Coronary artery (tissue), 2 donors: ENCODE measurements at regions not wholly inside any gene's neighbourhood (a gene's known extent, or its start where the extent isn't known, plus 50 kb on each side); places are given as distances from the start of the nearest gene placed in this dataset.
"Not testable (repeated sequence)": the region's sequence is repeated elsewhere in the genome, so short reads cannot be mapped to it uniquely, and the experiment has no call there.

Source experiments
- DNase-seq: peaks from one replicate; pipeline ENCODE4 v3.0.0-alpha.2; 2017; ENCODE audit warnings: low spot score
- H3K27ac ChIP-seq, 2 donors: fragments of 200-600 bp; sonication (generic); one replicate each; pipeline ENCODE4 v1.5.1; 2016 to 2019
- H3K4me3 ChIP-seq: fragments of 200-600 bp; sonication (generic); 2 replicates; pipeline ENCODE4 v1.5.1; 2016; ENCODE audit warnings: mild to moderate bottlenecking, moderate library complexity
- CTCF ChIP-seq: fragments of 200-600 bp; sonication (generic); IDR thresholded peaks from one replicate; pipeline ENCODE4 v1.5.1; 2019; ENCODE audit warnings: antibody characterized with exemption

DNA sequence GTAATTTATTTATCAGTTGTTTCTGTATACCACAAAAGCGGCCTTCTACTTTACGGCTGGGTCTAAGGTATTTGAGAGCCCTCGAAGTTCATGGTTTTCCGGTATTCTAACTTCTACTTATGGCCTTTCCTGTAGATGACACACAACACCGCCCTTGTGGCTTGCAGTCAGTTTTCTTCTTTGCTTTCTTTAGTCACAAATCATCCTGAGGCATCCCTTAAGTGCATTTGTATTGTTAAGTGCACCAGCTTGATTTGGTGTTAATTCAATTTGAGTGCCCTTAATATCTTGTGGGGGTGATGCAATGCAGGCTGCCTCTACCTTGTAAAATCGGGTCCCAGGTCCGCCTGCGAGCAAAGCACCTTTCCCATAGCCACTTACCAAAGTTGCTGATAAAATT lies 511.9 kb downstream of the CCDC171 start:
- DNase-seq, result no peak
- no peak overlapping the region for H3K4me3 ChIP-seq
- H3K27ac ChIP-seq, result no peak overlapping the region
- no peak for TF ChIP-seq CTCF

DNA sequence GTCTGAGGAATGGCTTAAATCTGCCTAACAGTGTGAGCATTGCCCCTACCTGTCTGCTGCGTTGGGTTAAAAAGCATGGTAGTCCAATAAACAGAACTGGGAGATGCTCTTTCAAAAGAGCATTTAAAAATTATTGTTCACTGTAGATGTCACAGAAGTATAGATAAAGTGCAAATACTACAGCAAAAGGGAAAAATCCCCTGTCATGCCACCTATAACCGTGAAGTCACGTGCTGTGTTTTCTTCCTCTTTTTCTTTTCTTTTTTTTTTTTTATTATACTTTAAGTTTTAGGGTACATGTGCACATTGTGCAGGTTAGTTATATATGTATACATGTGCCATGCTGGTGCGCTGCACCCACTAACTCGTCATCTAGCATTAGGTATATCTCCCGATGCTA lies 513.4 kb downstream of the CCDC171 start:
- not testable (repeated sequence) for DNase-seq, H3K4me3 ChIP-seq, H3K27ac ChIP-seq

DNA sequence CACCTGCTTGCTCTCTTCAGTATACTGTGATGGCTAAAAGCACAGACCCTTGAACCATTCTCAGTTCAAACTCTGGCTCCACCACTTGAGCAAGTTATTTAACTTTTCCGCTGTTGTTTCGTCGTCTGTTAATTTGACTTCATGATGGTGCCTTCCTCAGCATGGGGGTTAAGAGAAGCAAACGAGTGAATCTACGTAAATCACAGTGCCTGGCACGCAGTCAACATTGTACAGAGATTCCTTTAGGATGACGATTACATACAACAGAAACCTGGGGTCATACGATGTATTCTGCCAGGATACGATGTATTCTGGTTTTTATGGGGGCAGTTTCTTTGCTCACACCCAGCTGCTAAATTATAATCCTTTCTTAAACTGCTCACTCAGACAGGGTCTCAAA lies 515.6 kb downstream of the CCDC171 start:
- DNase-seq, result no peak
- TF ChIP-seq CTCF, result no peak
- Histone ChIP-seq H3K27ac (no peak overlapping the region), H3K4me3 (no peak overlapping the region)

- no peak for TF ChIP-seq CTCF
- Histone ChIP-seq H3K27ac (no peak overlapping the region), H3K4me3 (no peak overlapping the region)
- no peak for DNase-seq
Observed at GRCh38 chr9:16069249-16069648, 516.4 kb downstream of the CCDC171 start.

DNA sequence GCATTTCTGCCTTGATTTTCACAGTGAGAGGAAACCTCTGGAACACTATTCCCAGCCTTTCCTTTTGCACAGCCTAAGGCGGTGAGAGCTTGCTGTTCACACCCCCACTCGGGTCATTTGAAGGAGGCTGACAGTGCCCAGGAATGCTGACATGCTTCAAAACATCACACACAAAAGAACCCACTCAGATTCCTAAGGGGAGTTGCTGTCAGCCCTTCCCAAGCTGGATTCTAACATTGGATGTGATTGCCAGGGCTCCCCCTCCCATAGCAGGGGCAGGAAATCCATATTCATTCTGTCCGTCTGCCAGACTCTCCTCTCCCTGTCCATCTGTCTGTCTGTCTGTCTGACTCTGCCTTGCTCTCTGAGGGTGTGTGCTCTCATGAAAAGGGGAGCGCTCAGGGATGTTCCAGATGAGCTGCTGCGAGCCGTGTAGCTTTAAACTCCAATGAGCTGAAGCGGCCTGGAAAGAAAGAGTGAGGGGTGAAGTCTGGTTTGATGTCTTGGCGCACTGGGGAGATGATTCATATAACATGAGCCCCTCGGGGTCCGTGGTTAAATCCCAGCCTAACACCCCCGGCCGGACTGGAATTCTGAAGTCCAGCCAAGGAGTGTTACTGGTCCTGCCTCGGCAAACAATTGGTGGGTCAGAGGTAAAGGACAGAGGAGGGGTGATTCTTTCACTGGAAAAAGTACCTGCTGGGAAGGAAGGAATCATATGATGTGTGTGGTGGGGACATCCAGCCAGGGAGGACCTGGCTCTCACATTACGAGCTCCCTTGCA lies 517.0 kb downstream of the CCDC171 start:
- no peak overlapping the region for H3K27ac ChIP-seq
- TF ChIP-seq CTCF, result no peak
- no peak for DNase-seq
- H3K4me3 ChIP-seq, result no peak overlapping the region

GRCh38 chr9:16070455-16071145 lies 517.8 kb downstream of the CCDC171 start:
- no peak overlapping the region for H3K27ac ChIP-seq
- no peak overlapping the region for H3K4me3 ChIP-seq
- TF ChIP-seq CTCF, result no peak
- DNase-seq, result no peak

DNA sequence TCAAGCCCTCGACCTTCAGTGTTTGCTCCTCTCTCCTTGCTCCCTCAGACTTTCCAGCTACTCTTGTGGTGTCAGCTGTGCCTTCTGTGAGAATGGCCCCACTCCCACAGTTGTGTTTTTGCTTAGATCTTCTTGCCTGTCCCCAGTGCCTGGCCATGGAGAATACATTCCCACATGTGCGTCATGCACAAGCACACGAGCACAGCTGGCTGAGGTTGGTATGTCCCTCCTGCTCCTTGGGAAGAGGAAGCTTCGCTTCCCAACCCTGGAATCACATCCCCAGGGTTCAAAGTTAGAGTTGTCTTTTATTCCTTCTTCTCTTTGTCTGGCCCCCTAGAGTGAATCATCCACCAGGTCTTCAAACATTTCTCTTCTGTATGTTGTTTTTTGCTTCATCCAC lies 518.6 kb downstream of the CCDC171 start:
- TF ChIP-seq CTCF, result no peak
- Histone ChIP-seq H3K4me3 (no peak overlapping the region), H3K27ac (no peak overlapping the region)
- DNase-seq, result no peak
